ENCODE measurements at regions not wholly inside any gene's neighbourhood (a gene's known extent, or its start where the extent isn't known, plus 50 kb on each side); places are given as distances from the start of the nearest gene placed in this dataset.

GRCh38 chr13:111480976-111481375 lies 160.5 kb downstream of the TEX29 start:
- Histone ChIP-seq H2AFZ (ENCODE audit: insufficient read depth, low read depth, low read length, poor library complexity, severe bottlenecking) (no peak overlapping the region), H3K27me3 (ENCODE audit: control insufficient read depth in 2 of 2, insufficient read depth in 2 of 2, low read length in 2 of 2) (no peaks in the 10 kb centered on the region), H3K4me2 (replicated peaks; ENCODE audit: extremely low read depth, low read length, poor library complexity, severe bottlenecking) (no peak overlapping the region), H3K79me2 (ENCODE audit: insufficient read depth, low read length) (no peaks in the 10 kb centered on the region), H4K20me1 (ENCODE audit: insufficient read depth, low read length) (no peaks in the 10 kb centered on the region), H3K4me3 (replicated peaks in 1 of 3; ENCODE audit: low read depth in 2 of 3, low read length in 3 of 3) (no peak overlapping the region), H3K36me3 (replicated peaks in 1 of 2; ENCODE audit: control insufficient read depth in 1 of 2, insufficient read depth in 2 of 2, low read length in 2 of 2) (no peaks in the 10 kb centered on the region), H3K4me1 (ENCODE audit: control insufficient read depth in 1 of 2, insufficient read depth in 2 of 2, low read length in 2 of 2) (no peaks in the 10 kb centered on the region), H3K27ac (ENCODE audit: low read depth in 1 of 2, low read length in 2 of 2) (no peak overlapping the region), H3K9me3 (replicated peaks in 1 of 2; ENCODE audit: control insufficient read depth in 1 of 2, insufficient read depth in 1 of 2, low read length in 2 of 2) (peaks cover 4 to 5% of the 10 kb centered on the region in 2 donors), H3K9ac (ENCODE audit: insufficient read depth, low read length, poor library complexity, severe bottlenecking) (no peak overlapping the region)
- Mint-ChIP-seq H3K27ac (no peak overlapping the region), H3K27me3 (ENCODE audit: low read depth in 3 of 3) (peaks cover 0 to 7% (median 2%) of the 10 kb centered on the region in 3 donors), H3K4me1 (no peaks in the 10 kb centered on the region), H3K36me3 (no peaks in the 10 kb centered on the region), H3K9me3 (peaks cover 0 to 7% (median 4%) of the 10 kb centered on the region in 7 donors), H3K4me3 (no peak overlapping the region)
- intact Hi-C loops (cut with micrococcal nuclease) = no loop called here
- 57% methylated on average over 9 of the region's 11 CpGs for WGBS (ENCODE audit: insufficient coverage)
- no peak for DNase-seq
- TF ChIP-seq CTCF (IDR thresholded peaks at IDR 0.05) = no peak

- TF ChIP-seq CTCF (IDR thresholded peaks at IDR 0.05) = no peak
- peaks cover 9 to 18% (median 14%) of the 10 kb centered on the region in 7 donors for H3K9me3 Mint-ChIP-seq
- no peaks in the 10 kb centered on the region for H3K79me2 ChIP-seq (ENCODE audit: insufficient read depth, low read length)
- peaks cover 0 to 7% (median 2%) of the 10 kb centered on the region in 3 donors for H3K27me3 Mint-ChIP-seq (ENCODE audit: low read depth in 3 of 3)
- intact Hi-C loops (cut with micrococcal nuclease) = no loop called here
- H3K9ac ChIP-seq (ENCODE audit: insufficient read depth, low read length, poor library complexity, severe bottlenecking) = no peak overlapping the region
- 100% methylated on average over 2 of the region's 6 CpGs for WGBS (ENCODE audit: insufficient coverage)
- no peak overlapping the region for H3K27ac ChIP-seq (ENCODE audit: low read depth in 1 of 2, low read length in 2 of 2)
- DNase-seq = no peak
- no peak overlapping the region for H3K27ac Mint-ChIP-seq
- H3K9me3 ChIP-seq (replicated peaks in 1 of 2; ENCODE audit: control insufficient read depth in 1 of 2, insufficient read depth in 1 of 2, low read length in 2 of 2) = peaks cover 15% of the 10 kb centered on the region in 2 donors
- H3K36me3 ChIP-seq (replicated peaks in 1 of 2; ENCODE audit: control insufficient read depth in 1 of 2, insufficient read depth in 2 of 2, low read length in 2 of 2) = no peaks in the 10 kb centered on the region
- H3K4me3 ChIP-seq (replicated peaks in 1 of 3; ENCODE audit: low read depth in 2 of 3, low read length in 3 of 3) = no peak overlapping the region
- no peak overlapping the region for H3K4me3 Mint-ChIP-seq
- H3K4me1 ChIP-seq (ENCODE audit: control insufficient read depth in 1 of 2, insufficient read depth in 2 of 2, low read length in 2 of 2) = no peaks in the 10 kb centered on the region
- no peaks in the 10 kb centered on the region for H3K36me3 Mint-ChIP-seq
- no peak overlapping the region for H3K4me2 ChIP-seq (replicated peaks; ENCODE audit: extremely low read depth, low read length, poor library complexity, severe bottlenecking)
- H3K27me3 ChIP-seq (ENCODE audit: control insufficient read depth in 2 of 2, insufficient read depth in 2 of 2, low read length in 2 of 2) = no peaks in the 10 kb centered on the region
- no peak overlapping the region for H2AFZ ChIP-seq (ENCODE audit: insufficient read depth, low read depth, low read length, poor library complexity, severe bottlenecking)
- no peaks in the 10 kb centered on the region for H4K20me1 ChIP-seq (ENCODE audit: insufficient read depth, low read length)
- H3K4me1 Mint-ChIP-seq = no peaks in the 10 kb centered on the region
Observed at GRCh38 chr13:111482126-111482525, 161.7 kb downstream of the TEX29 start.

Measured in CD14-positive monocyte (primary cell).